ENCODE measurements at regions not wholly inside any gene's neighbourhood (a gene's known extent, or its start where the extent isn't known, plus 50 kb on each side); places are given as distances from the start of the nearest gene placed in this dataset.

DNA sequence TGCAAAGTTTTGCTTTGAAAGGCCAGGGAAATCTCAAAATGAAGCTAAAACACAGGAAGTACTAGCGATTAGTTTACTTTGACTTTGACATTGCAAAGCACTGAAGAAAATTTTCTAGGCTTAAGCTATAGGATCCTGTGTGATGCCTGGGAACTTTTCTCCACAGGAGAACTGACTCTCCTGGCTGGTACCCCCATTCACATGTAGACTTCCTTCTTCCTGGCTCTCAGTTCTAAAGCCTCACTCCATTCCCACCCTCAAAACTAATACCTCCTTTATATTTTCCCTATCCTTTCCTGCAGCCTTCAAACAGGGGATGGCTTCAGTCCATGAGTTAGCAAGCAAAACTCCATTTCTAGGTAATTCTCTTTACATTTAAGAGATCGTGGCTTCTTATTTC, 189.5 kb downstream of the SLITRK1 start:
- CTCF ChIA-PET = no interaction called here
- H3K79me2 ChIP-seq (ENCODE audit: control insufficient read depth, insufficient read depth, low read length) = no peaks in the 10 kb centered on the region
- FAIRE-seq = no peak
- dilution Hi-C loops (cut with MboI; ENCODE audit: extremely low pct_ligation_motif_present, low sequenced_read_pairs) (no loop called here), intact Hi-C loops (cut with micrococcal nuclease) (no loop called here)
- no peaks in the 10 kb centered on the region for H3K9me3 ChIP-seq (replicated peaks; ENCODE audit: control insufficient read depth, insufficient read depth, low read length)
- H3K27me3 ChIP-seq (ENCODE audit: control insufficient read depth in 2 of 2, insufficient read depth in 2 of 2, low read length in 2 of 2) = no peaks in the 10 kb centered on the region
- no peak overlapping the region for H3K4me2 ChIP-seq (ENCODE audit: insufficient read depth, low read length)
- H4K20me1 ChIP-seq (replicated peaks; ENCODE audit: control insufficient read depth, extremely low read depth, insufficient read depth, low read length) = no peaks in the 10 kb centered on the region
- no peak overlapping the region for H3K4me3 ChIP-seq (replicated peaks in 1 of 3; ENCODE audit: insufficient read depth in 1 of 3, low read depth in 1 of 3, low read length in 3 of 3)
- no peaks in the 10 kb centered on the region for H3K4me1 ChIP-seq (ENCODE audit: control insufficient read depth, extremely low read depth, insufficient read depth, low read length)
- no peak overlapping the region for H3K27ac ChIP-seq (ENCODE audit: insufficient read depth, low read depth, low read length)
- no peaks in the 10 kb centered on the region for H3K36me3 ChIP-seq (ENCODE audit: control insufficient read depth in 2 of 2, extremely low read depth in 1 of 2, insufficient read depth in 2 of 2, low read length in 2 of 2)
- no peak for DNase-seq (ENCODE audit: low read depth, low spot score)
- POLR2A ChIA-PET = no interaction called here
- BruUV-seq (replicated peaks) = no TSS peak
- no peak overlapping the region for H3K9ac ChIP-seq (replicated peaks; ENCODE audit: extremely low read depth, insufficient read depth, low read length)
- no peak overlapping the region for H2AFZ ChIP-seq (ENCODE audit: low read depth, low read length)
- TF ChIP-seq, protein P1, sequence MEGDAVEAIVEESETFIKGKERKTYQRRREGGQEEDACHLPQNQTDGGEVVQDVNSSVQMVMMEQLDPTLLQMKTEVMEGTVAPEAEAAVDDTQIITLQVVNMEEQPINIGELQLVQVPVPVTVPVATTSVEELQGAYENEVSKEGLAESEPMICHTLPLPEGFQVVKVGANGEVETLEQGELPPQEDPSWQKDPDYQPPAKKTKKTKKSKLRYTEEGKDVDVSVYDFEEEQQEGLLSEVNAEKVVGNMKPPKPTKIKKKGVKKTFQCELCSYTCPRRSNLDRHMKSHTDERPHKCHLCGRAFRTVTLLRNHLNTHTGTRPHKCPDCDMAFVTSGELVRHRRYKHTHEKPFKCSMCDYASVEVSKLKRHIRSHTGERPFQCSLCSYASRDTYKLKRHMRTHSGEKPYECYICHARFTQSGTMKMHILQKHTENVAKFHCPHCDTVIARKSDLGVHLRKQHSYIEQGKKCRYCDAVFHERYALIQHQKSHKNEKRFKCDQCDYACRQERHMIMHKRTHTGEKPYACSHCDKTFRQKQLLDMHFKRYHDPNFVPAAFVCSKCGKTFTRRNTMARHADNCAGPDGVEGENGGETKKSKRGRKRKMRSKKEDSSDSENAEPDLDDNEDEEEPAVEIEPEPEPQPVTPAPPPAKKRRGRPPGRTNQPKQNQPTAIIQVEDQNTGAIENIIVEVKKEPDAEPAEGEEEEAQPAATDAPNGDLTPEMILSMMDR (IDR thresholded peaks at IDR 0.05; ENCODE audit: extremely low read depth in 1 of 2, insufficient read depth in 1 of 2, low read depth in 1 of 2, low read length in 2 of 2) = no peak
- TF ChIP-seq, protein P2, sequence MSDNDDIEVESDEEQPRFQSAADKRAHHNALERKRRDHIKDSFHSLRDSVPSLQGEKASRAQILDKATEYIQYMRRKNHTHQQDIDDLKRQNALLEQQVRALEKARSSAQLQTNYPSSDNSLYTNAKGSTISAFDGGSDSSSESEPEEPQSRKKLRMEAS (IDR thresholded peaks at IDR 0.05; ENCODE audit: insufficient read depth, insufficient read length) = no peak
- TF ChIP-seq FOS (IDR thresholded peaks at IDR 0.05; ENCODE audit: borderline replicate concordance, insufficient read depth, low read length) = no peak
- TF ChIP-seq POLR2A (IDR thresholded peaks at IDR 0.05; ENCODE audit: low read depth, low read length) = no peak
- TF ChIP-seq GATA2 (IDR thresholded peaks at IDR 0.05; ENCODE audit: insufficient read depth, insufficient read length, low read depth, low read length) = no peak
- H3K9me1 ChIP-seq (replicated peaks; ENCODE audit: control insufficient read depth, extremely low read depth, insufficient read depth, low read length) = no peaks in the 10 kb centered on the region

DNA sequence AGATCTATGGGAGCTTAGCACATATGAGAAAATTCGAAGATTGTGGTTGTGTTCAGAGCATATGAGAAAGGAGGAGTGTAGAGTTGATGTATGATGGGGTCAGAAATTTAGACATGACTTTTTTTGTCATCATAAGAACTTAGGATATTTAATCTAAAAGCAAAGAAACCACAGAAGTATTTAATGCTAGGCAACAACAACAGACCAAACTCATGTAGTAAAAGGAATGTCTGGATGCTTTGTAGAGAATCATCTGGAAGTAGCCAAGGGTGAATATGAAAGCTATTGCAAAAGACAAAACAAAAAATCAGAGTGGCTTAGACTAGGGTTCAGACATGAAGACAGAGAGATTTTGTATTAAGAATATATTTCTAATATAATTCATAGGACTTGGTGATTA, 190.3 kb downstream of the SLITRK1 start:
- Histone ChIP-seq H3K27me3 (ENCODE audit: control insufficient read depth in 2 of 2, insufficient read depth in 2 of 2, low read length in 2 of 2) (no peaks in the 10 kb centered on the region), H2AFZ (ENCODE audit: low read depth, low read length) (no peak overlapping the region), H3K4me1 (ENCODE audit: control insufficient read depth, extremely low read depth, insufficient read depth, low read length) (no peaks in the 10 kb centered on the region), H3K79me2 (ENCODE audit: control insufficient read depth, insufficient read depth, low read length) (no peaks in the 10 kb centered on the region), H3K36me3 (ENCODE audit: control insufficient read depth in 2 of 2, extremely low read depth in 1 of 2, insufficient read depth in 2 of 2, low read length in 2 of 2) (no peaks in the 10 kb centered on the region), H3K9ac (replicated peaks; ENCODE audit: extremely low read depth, insufficient read depth, low read length) (no peak overlapping the region), H3K4me2 (ENCODE audit: insufficient read depth, low read length) (no peak overlapping the region), H3K4me3 (replicated peaks in 1 of 3; ENCODE audit: insufficient read depth in 1 of 3, low read depth in 1 of 3, low read length in 3 of 3) (no peak overlapping the region), H4K20me1 (replicated peaks; ENCODE audit: control insufficient read depth, extremely low read depth, insufficient read depth, low read length) (no peaks in the 10 kb centered on the region), H3K27ac (ENCODE audit: insufficient read depth, low read depth, low read length) (no peak overlapping the region), H3K9me1 (replicated peaks; ENCODE audit: control insufficient read depth, extremely low read depth, insufficient read depth, low read length) (no peaks in the 10 kb centered on the region), H3K9me3 (replicated peaks; ENCODE audit: control insufficient read depth, insufficient read depth, low read length) (no peaks in the 10 kb centered on the region)
- ChIA-PET CTCF (no interaction called here), POLR2A (no interaction called here)
- DNase-seq (ENCODE audit: low read depth, low spot score) (no peak), FAIRE-seq (no peak)
- dilution Hi-C loops (cut with MboI; ENCODE audit: extremely low pct_ligation_motif_present, low sequenced_read_pairs) = no loop called here
- intact Hi-C loops (cut with micrococcal nuclease) = no loop called here
- BruUV-seq (replicated peaks) = no TSS peak
- TF ChIP-seq MYC (IDR thresholded peaks at IDR 0.05; ENCODE audit: low read depth, low read length) (no peak), EZH2 (IDR thresholded peaks at IDR 0.05; ENCODE audit: borderline replicate concordance, low read depth, low read length, severe bottlenecking) (no peak), GATA2 (IDR thresholded peaks at IDR 0.05; ENCODE audit: insufficient read depth, insufficient read length, low read depth, low read length) (no peak), POLR2AphosphoS5 (IDR thresholded peaks at IDR 0.05; ENCODE audit: insufficient read depth, low read depth, low read length) (no peak), JUN (IDR thresholded peaks at IDR 0.05; ENCODE audit: borderline replicate concordance, insufficient read depth, insufficient read length, low read depth) (no peak), POLR2A (IDR thresholded peaks at IDR 0.05; ENCODE audit: low read depth, low read length) (no peak), FOS (IDR thresholded peaks at IDR 0.05; ENCODE audit: borderline replicate concordance, insufficient read depth, low read length) (no peak)
- TF ChIP-seq, protein P2 (IDR thresholded peaks at IDR 0.05; ENCODE audit: insufficient read depth, insufficient read length) = no peak
- TF ChIP-seq, protein P1 (IDR thresholded peaks at IDR 0.05; ENCODE audit: extremely low read depth in 1 of 2, insufficient read depth in 1 of 2, low read depth in 1 of 2, low read length in 2 of 2) = no peak

Data from endothelial cell of umbilical vein (primary cell).